NB4 (cell line): ENCODE measurements at regions not wholly inside any gene's neighbourhood (a gene's known extent, or its start where the extent isn't known, plus 50 kb on each side); places are given as distances from the start of the nearest gene placed in this dataset.

ENCODE experiments used
- MAX ChIP-seq: IDR thresholded peaks from 2 replicates; pipeline ENCODE4 v1.6.1; 2011; ENCODE audit warnings: low read depth, low read length
- MYC ChIP-seq: IDR thresholded peaks from 2 replicates; pipeline ENCODE4 v1.6.1; 2011; ENCODE audit warnings: low read depth, low read length
- POLR2A ChIP-seq: IDR thresholded peaks from 2 replicates; pipeline ENCODE4 v1.6.1; 2011; ENCODE audit warnings: mild to moderate bottlenecking; ENCODE audit not compliant: insufficient read length; ENCODE audit errors: extremely low read depth
- TF ChIP-seq, protein P1 (sequence below): IDR thresholded peaks from one replicate; pipeline ENCODE4 v1.5.1; 2012; ENCODE audit warnings: low read depth, low read length

GRCh38 chr2:184993746-184994145 lies 395.4 kb downstream of the ZNF804A start:
- TF ChIP-seq POLR2A (no peak), MYC (no peak), MAX (no peak)
- TF ChIP-seq, protein P1, sequence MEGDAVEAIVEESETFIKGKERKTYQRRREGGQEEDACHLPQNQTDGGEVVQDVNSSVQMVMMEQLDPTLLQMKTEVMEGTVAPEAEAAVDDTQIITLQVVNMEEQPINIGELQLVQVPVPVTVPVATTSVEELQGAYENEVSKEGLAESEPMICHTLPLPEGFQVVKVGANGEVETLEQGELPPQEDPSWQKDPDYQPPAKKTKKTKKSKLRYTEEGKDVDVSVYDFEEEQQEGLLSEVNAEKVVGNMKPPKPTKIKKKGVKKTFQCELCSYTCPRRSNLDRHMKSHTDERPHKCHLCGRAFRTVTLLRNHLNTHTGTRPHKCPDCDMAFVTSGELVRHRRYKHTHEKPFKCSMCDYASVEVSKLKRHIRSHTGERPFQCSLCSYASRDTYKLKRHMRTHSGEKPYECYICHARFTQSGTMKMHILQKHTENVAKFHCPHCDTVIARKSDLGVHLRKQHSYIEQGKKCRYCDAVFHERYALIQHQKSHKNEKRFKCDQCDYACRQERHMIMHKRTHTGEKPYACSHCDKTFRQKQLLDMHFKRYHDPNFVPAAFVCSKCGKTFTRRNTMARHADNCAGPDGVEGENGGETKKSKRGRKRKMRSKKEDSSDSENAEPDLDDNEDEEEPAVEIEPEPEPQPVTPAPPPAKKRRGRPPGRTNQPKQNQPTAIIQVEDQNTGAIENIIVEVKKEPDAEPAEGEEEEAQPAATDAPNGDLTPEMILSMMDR = no peak
